KMS-11 (cell line): ENCODE measurements at regions not wholly inside any gene's neighbourhood (a gene's known extent, or its start where the extent isn't known, plus 50 kb on each side); places are given as distances from the start of the nearest gene placed in this dataset.

Experiments used
- H2AFZ ChIP-seq: fragments of 200-600 bp; sonication (generic); 2 replicates; pipeline ENCODE4 v1.6.1; 2016; ENCODE audit warnings: antibody characterized with exemption, mixed run types, low read depth
- H3K27ac ChIP-seq: fragments of 200-600 bp; sonication (generic); 2 replicates; pipeline ENCODE4 v1.6.1; 2016; ENCODE audit warnings: mild to moderate bottlenecking, mixed run types
- H3K27me3 ChIP-seq: fragments of 200-600 bp; sonication (generic); 2 replicates; pipeline ENCODE4 v1.6.1; 2017; ENCODE audit warnings: mild to moderate bottlenecking, low read depth, mixed run types, moderate library complexity; ENCODE audit not compliant: insufficient read depth
- H3K36me3 ChIP-seq: fragments of 200-600 bp; sonication (generic); 2 replicates; pipeline ENCODE4 v1.6.1; 2017; ENCODE audit warnings: mild to moderate bottlenecking, mixed run types; ENCODE audit not compliant: insufficient read depth
- H3K4me1 ChIP-seq: fragments of 200-600 bp; sonication (generic); 2 replicates; pipeline ENCODE4 v1.6.1; 2016; ENCODE audit warnings: mild to moderate bottlenecking, low read depth, mixed run types; ENCODE audit not compliant: poor library complexity, severe bottlenecking
- H3K4me2 ChIP-seq: fragments of 200-600 bp; sonication (generic); 2 replicates; pipeline ENCODE4 v1.7.0; 2016; ENCODE audit warnings: mild to moderate bottlenecking, mixed run types
- H3K4me3 ChIP-seq: fragments of 200-600 bp; sonication (generic); IDR thresholded peaks from 2 replicates; pipeline ENCODE4 v1.6.1; 2017; ENCODE audit warnings: low read depth, low read length, mixed read lengths; ENCODE audit not compliant: insufficient read depth
- H3K79me2 ChIP-seq: fragments of 200-600 bp; sonication (generic); 2 replicates; pipeline ENCODE4 v1.6.1; 2016; ENCODE audit warnings: low read depth, mixed run types; ENCODE audit not compliant: insufficient read depth
- H3K9ac ChIP-seq: fragments of 200-600 bp; sonication (generic); 2 replicates; pipeline ENCODE4 v1.6.1; 2016; ENCODE audit warnings: mild to moderate bottlenecking, mixed run types
- H4K20me1 ChIP-seq: fragments of 200-600 bp; sonication (generic); 2 replicates; pipeline ENCODE4 v1.6.1; 2016; ENCODE audit warnings: mild to moderate bottlenecking, mixed run types; ENCODE audit not compliant: insufficient read depth
- TF ChIP-seq, protein P1 (sequence below): fragments of 200-600 bp; sonication (generic); conservative IDR thresholded peaks from 2 replicates; pipeline ENCODE4 v1.6.1; 2017; ENCODE audit warnings: low read depth, mild to moderate bottlenecking, antibody characterized with exemption, low read length, moderate library complexity, mixed read lengths

DNA sequence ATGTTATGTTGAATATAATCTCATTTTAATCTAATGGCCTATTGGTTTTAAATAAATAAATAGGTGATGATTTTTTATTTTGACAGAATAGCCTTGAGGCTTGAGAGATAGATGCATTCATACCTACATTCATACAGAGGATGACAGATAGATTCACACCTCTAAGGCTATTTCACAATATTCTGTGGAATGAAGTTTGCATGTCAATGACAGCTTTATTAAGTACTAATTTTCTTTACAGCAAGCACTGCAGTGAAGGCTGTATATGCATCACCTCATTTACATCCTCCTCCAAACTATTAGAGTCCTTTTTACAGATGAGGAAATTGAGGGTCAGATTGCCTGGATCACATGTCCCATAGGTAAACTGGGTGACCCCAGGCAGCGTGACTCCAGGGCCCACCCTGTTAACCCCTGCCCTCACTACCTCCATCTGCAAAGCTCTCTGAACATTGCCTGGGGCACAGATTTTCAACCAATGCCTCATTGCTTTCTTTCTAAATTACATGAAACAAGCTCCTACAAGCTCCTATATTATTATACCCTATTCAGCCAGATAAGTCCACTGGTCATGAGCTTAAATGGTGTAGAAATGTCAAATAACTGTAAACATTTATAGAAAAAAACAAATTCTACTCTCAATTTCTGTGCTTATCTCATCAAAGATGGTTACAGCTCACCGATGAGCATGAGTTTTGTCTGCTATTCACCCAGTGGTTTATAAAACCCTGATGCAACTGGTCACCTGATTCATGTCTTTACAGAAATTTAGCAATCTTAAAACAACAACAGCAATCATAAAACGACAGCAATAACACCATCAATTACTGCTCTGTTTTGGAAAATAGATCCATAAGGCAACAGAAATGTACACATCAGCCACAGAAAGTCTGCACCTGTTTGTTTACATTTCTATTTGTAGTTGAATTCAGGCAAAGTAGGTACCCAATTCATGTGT lies 338.0 kb downstream of the NSG2 start:
- Histone ChIP-seq H3K4me2 (no peak overlapping the region), H3K9ac (no peak overlapping the region), H3K27ac (no peak overlapping the region), H3K36me3 (no peaks in the 10 kb centered on the region), H3K27me3 (no peaks in the 10 kb centered on the region), H4K20me1 (no peaks in the 10 kb centered on the region), H3K4me3 (no peak overlapping the region), H2AFZ (no peak overlapping the region), H3K79me2 (no peaks in the 10 kb centered on the region), H3K4me1 (no peaks in the 10 kb centered on the region)
- TF ChIP-seq, protein P1, sequence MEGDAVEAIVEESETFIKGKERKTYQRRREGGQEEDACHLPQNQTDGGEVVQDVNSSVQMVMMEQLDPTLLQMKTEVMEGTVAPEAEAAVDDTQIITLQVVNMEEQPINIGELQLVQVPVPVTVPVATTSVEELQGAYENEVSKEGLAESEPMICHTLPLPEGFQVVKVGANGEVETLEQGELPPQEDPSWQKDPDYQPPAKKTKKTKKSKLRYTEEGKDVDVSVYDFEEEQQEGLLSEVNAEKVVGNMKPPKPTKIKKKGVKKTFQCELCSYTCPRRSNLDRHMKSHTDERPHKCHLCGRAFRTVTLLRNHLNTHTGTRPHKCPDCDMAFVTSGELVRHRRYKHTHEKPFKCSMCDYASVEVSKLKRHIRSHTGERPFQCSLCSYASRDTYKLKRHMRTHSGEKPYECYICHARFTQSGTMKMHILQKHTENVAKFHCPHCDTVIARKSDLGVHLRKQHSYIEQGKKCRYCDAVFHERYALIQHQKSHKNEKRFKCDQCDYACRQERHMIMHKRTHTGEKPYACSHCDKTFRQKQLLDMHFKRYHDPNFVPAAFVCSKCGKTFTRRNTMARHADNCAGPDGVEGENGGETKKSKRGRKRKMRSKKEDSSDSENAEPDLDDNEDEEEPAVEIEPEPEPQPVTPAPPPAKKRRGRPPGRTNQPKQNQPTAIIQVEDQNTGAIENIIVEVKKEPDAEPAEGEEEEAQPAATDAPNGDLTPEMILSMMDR = no peak

DNA sequence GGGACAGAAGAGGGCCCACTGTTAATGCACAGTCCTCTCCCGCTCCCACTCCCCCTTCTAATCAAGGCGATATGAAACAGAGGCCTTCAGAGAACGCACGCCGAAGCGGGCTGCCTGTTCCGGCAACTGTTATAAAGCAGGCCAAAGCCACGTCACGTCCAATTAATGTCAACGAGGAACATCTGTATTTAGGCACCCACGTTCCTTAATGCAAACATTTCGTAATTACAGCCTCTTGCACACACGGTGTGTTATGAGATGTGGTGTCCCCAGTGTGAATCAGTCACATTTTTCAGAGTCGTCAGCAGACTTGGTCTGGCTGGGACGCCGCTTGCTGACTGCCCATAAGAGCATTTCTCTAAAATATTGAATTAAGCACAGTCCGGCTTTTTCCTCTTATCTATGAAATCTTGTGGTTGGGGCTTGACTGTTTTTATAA lies 339.0 kb downstream of the NSG2 start:
- Histone ChIP-seq H3K9ac (no peak overlapping the region), H3K4me2 (no peak overlapping the region), H3K79me2 (no peaks in the 10 kb centered on the region), H3K4me1 (no peaks in the 10 kb centered on the region), H3K27me3 (no peaks in the 10 kb centered on the region), H2AFZ (no peak overlapping the region), H3K36me3 (no peaks in the 10 kb centered on the region), H3K4me3 (no peak overlapping the region), H3K27ac (no peak overlapping the region), H4K20me1 (no peaks in the 10 kb centered on the region)
- TF ChIP-seq, protein P1 = no peak

DNA sequence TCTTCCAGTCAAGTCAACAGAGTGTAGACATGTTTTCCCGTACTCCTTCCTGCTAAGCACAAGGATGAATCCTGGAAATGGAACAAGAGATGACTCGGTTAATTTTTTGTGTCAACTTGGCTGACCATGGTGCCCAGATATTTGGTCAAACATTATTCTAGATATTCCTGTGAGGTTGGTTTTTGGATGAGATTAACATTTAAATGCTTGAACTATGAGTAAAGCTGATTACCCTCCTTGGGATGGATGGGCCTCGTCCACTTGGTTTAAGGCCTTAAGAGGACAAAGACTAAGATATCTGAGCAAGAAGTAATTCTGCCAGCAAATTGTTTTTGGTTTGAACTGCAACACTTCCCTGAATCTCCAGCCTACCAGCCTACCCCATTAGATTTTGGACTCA lies 338.1 kb upstream of the MSX2 start:
- no peak overlapping the region for H3K4me3 ChIP-seq
- H3K9ac ChIP-seq = no peak overlapping the region
- no peaks in the 10 kb centered on the region for H3K4me1 ChIP-seq
- no peaks in the 10 kb centered on the region for H3K27me3 ChIP-seq
- H3K27ac ChIP-seq = no peak overlapping the region
- no peak overlapping the region for H3K4me2 ChIP-seq
- H4K20me1 ChIP-seq = no peaks in the 10 kb centered on the region
- no peaks in the 10 kb centered on the region for H3K36me3 ChIP-seq
- H3K79me2 ChIP-seq = no peaks in the 10 kb centered on the region
- TF ChIP-seq, protein P1 = no peak
- no peak overlapping the region for H2AFZ ChIP-seq

DNA sequence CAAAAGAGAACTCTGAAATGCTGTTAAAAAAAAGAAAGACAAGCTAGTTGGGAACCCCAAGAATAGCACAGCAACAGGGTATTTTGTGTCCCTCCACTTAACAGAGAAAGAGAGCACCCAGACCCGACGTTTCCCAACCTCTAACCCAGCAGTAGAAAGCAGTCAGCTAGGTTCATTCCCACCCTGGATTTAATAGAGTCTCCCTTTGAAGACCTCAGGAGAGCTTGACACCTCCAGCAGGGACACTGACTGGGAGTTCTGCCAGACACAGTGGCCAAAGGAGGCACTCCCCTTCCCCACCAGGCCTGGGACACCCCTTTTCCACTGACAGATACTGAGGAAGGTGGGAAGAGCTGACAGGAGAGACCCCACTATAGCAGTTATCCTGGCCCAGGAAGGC lies 337.5 kb upstream of the MSX2 start:
- H3K4me3 ChIP-seq = no peak overlapping the region
- H3K27ac ChIP-seq = no peak overlapping the region
- H3K4me1 ChIP-seq = no peaks in the 10 kb centered on the region
- H3K9ac ChIP-seq = no peak overlapping the region
- no peaks in the 10 kb centered on the region for H3K27me3 ChIP-seq
- H4K20me1 ChIP-seq = no peaks in the 10 kb centered on the region
- no peaks in the 10 kb centered on the region for H3K79me2 ChIP-seq
- no peaks in the 10 kb centered on the region for H3K36me3 ChIP-seq
- no peak overlapping the region for H2AFZ ChIP-seq
- TF ChIP-seq, protein P1 = no peak
- H3K4me2 ChIP-seq = no peak overlapping the region
